ENCODE measurements at regions not wholly inside any gene's neighbourhood (a gene's known extent, or its start where the extent isn't known, plus 50 kb on each side); places are given as distances from the start of the nearest gene placed in this dataset.
A peak's percentile ranks its signal among the peaks of the same experiment; 100 is the strongest.

GRCh38 chr5:56658972-56659371 lies 156.4 kb upstream of the MAP3K1 start:
- no peak overlapping the region for H3K4me3 Mint-ChIP-seq
- Histone ChIP-seq H3K4me2 (replicated peaks; ENCODE audit: extremely low read depth, low read length, poor library complexity, severe bottlenecking) (no peak overlapping the region), H3K4me1 (ENCODE audit: control insufficient read depth in 1 of 2, insufficient read depth in 2 of 2, low read length in 2 of 2) (peaks cover 40 to 41% of the 10 kb centered on the region in 2 donors), H3K27ac (ENCODE audit: low read depth in 1 of 2, low read length in 2 of 2) (peak overlapping the region in 1 of 2 donors; percentile 45), H4K20me1 (ENCODE audit: insufficient read depth, low read length) (no peaks in the 10 kb centered on the region), H3K9me3 (replicated peaks in 1 of 2; ENCODE audit: control insufficient read depth in 1 of 2, insufficient read depth in 1 of 2, low read length in 2 of 2) (no peaks in the 10 kb centered on the region), H3K9ac (ENCODE audit: insufficient read depth, low read length, poor library complexity, severe bottlenecking) (no peak overlapping the region), H3K36me3 (replicated peaks in 1 of 2; ENCODE audit: control insufficient read depth in 1 of 2, insufficient read depth in 2 of 2, low read length in 2 of 2) (no peaks in the 10 kb centered on the region), H3K27me3 (ENCODE audit: control insufficient read depth in 2 of 2, insufficient read depth in 2 of 2, low read length in 2 of 2) (no peaks in the 10 kb centered on the region), H3K4me3 (replicated peaks in 1 of 3; ENCODE audit: low read depth in 2 of 3, low read length in 3 of 3) (peak overlapping the region in 1 of 3 experiments; percentile 20), H3K79me2 (ENCODE audit: insufficient read depth, low read length) (no peaks in the 10 kb centered on the region), H2AFZ (ENCODE audit: insufficient read depth, low read depth, low read length, poor library complexity, severe bottlenecking) (no peak overlapping the region)
- peaks cover 0 to 6% (median 1%) of the 10 kb centered on the region in 3 donors for H3K27me3 Mint-ChIP-seq (ENCODE audit: low read depth in 3 of 3)
- H3K9me3 Mint-ChIP-seq = peaks cover 0 to 3% (median 0%) of the 10 kb centered on the region in 7 donors
- H3K36me3 Mint-ChIP-seq = peaks cover 2 to 4% of the 10 kb centered on the region in 2 donors
- WGBS (ENCODE audit: insufficient coverage) = 83% methylated on average over 1 of the region's 1 CpG
- peaks cover 63% of the 10 kb centered on the region for H3K4me1 Mint-ChIP-seq
- TF ChIP-seq, protein P1, sequence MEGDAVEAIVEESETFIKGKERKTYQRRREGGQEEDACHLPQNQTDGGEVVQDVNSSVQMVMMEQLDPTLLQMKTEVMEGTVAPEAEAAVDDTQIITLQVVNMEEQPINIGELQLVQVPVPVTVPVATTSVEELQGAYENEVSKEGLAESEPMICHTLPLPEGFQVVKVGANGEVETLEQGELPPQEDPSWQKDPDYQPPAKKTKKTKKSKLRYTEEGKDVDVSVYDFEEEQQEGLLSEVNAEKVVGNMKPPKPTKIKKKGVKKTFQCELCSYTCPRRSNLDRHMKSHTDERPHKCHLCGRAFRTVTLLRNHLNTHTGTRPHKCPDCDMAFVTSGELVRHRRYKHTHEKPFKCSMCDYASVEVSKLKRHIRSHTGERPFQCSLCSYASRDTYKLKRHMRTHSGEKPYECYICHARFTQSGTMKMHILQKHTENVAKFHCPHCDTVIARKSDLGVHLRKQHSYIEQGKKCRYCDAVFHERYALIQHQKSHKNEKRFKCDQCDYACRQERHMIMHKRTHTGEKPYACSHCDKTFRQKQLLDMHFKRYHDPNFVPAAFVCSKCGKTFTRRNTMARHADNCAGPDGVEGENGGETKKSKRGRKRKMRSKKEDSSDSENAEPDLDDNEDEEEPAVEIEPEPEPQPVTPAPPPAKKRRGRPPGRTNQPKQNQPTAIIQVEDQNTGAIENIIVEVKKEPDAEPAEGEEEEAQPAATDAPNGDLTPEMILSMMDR (IDR thresholded peaks at IDR 0.05) = no peak
- no peak overlapping the region for H3K27ac Mint-ChIP-seq
- no peak for DNase-seq
- intact Hi-C loops (cut with micrococcal nuclease) = no loop called here

DNA sequence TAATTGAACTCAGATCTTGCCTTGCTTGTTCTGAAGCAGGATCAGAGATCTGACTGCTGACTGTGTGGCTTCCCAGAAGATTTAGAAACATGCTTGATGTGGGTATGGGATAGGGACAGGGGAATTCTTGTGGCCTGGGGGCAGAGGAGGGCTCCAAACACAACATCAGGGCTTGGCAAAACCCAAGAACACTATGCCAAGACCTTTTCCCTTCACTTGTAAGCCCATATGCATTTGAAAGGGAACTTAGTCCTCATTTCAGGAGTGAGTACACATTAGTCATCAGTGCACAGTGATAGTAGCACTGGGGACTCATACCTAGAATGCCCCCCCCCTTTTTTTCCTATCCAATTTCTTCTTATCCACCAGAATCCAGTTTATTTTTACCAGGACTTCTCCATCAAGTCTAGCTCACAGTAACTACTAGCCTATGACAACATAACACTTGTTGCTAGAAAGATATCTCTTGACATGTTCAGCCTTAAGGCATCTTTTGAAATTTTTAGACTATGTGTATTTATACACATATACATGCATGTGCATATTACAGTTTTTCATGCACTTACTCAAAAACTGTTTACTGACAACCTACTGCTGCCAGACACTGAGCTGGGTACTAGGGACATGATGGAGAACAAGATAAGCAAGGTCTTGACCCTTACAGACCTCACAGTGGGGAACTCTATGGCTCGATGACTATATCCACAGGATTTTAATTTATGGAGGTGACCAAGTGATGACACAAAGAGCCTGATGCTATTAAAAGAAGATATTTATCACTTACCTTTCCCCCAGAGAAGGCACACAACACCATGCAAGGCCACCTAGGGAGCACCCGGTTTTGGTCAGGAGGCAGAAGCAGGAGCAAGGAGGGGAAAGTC lies 158.3 kb upstream of the MAP3K1 start:
- Mint-ChIP-seq H3K27ac (no peak overlapping the region), H3K4me3 (no peak overlapping the region)
- TF ChIP-seq, protein P1 (IDR thresholded peaks at IDR 0.05) = no peak

More for the DNA sequence above, 158.3 kb upstream of the MAP3K1 start:
- no peaks in the 10 kb centered on the region for H3K36me3 ChIP-seq (replicated peaks in 1 of 2; ENCODE audit: control insufficient read depth in 1 of 2, insufficient read depth in 2 of 2, low read length in 2 of 2)
- Mint-ChIP-seq H3K9me3 (peaks cover 0 to 2% (median 0%) of the 10 kb centered on the region in 7 donors), H3K4me1 (peaks cover 51% of the 10 kb centered on the region), H3K36me3 (peaks cover 2 to 4% of the 10 kb centered on the region in 2 donors), H3K27me3 (ENCODE audit: low read depth in 3 of 3) (peaks cover 1 to 3% (median 2%) of the 10 kb centered on the region in 3 donors)
- no peak for DNase-seq
- no peak overlapping the region for H2AFZ ChIP-seq (ENCODE audit: insufficient read depth, low read depth, low read length, poor library complexity, severe bottlenecking)
- H3K27ac ChIP-seq (ENCODE audit: low read depth in 1 of 2, low read length in 2 of 2) = no peak overlapping the region
- no peaks in the 10 kb centered on the region for H3K79me2 ChIP-seq (ENCODE audit: insufficient read depth, low read length)
- H4K20me1 ChIP-seq (ENCODE audit: insufficient read depth, low read length) = no peaks in the 10 kb centered on the region
- no peak overlapping the region for H3K4me2 ChIP-seq (replicated peaks; ENCODE audit: extremely low read depth, low read length, poor library complexity, severe bottlenecking)
- no peaks in the 10 kb centered on the region for H3K9me3 ChIP-seq (replicated peaks in 1 of 2; ENCODE audit: control insufficient read depth in 1 of 2, insufficient read depth in 1 of 2, low read length in 2 of 2)
- H3K4me1 ChIP-seq (ENCODE audit: control insufficient read depth in 1 of 2, insufficient read depth in 2 of 2, low read length in 2 of 2) = peaks cover 34 to 35% of the 10 kb centered on the region in 2 donors
- H3K4me3 ChIP-seq (replicated peaks in 1 of 3; ENCODE audit: low read depth in 2 of 3, low read length in 3 of 3) = no peak overlapping the region
- intact Hi-C loops (cut with micrococcal nuclease) = no loop called here
- H3K9ac ChIP-seq (ENCODE audit: insufficient read depth, low read length, poor library complexity, severe bottlenecking) = no peak overlapping the region
- no CpG with 5 or more reads among the region's 2 CpGs for WGBS (ENCODE audit: insufficient coverage)
- no peaks in the 10 kb centered on the region for H3K27me3 ChIP-seq (ENCODE audit: control insufficient read depth in 2 of 2, insufficient read depth in 2 of 2, low read length in 2 of 2)
